ENCODE measurements at regions not wholly inside any gene's neighbourhood (a gene's known extent, or its start where the extent isn't known, plus 50 kb on each side); places are given as distances from the start of the nearest gene placed in this dataset.

- TF ChIP-seq CHD7 (IDR thresholded peaks at IDR 0.05; ENCODE audit: insufficient replicate concordance, low read length) (no peak), ZNF274 (IDR thresholded peaks at IDR 0.05; ENCODE audit: borderline replicate concordance, extremely low read depth, low read length) (no peak), CTCF (IDR thresholded peaks at IDR 0.05; ENCODE audit: control extremely low read depth in 1 of 3, insufficient read depth in 1 of 3, low read depth in 1 of 3, low read length in 3 of 3) (no peak), TCF12 (IDR thresholded peaks at IDR 0.05; ENCODE audit: low read depth, low read length) (no peak), EZH2 (IDR thresholded peaks at IDR 0.05; ENCODE audit: low read depth, low read length, severe bottlenecking) (no peak), RAD21 (IDR thresholded peaks at IDR 0.05 in 1 of 2, conservative IDR thresholded peaks at IDR 0.05 in 1 of 2; ENCODE audit: low read depth in 2 of 2, low read length in 2 of 2) (no peak), BCL11A (IDR thresholded peaks at IDR 0.05; ENCODE audit: low read depth in 2 of 2, low read length in 2 of 2) (no peak), POU5F1 (IDR thresholded peaks at IDR 0.05; ENCODE audit: low read depth, low read length) (no peak), KDM1A (IDR thresholded peaks at IDR 0.05; ENCODE audit: borderline replicate concordance, low read length) (no peak)
These were observed 306.5 kb upstream of the KLF3 start (continued) for GRCh38 chr4:38357546-38357945.
